ENCODE measurements at regions not wholly inside any gene's neighbourhood (a gene's known extent, or its start where the extent isn't known, plus 50 kb on each side); places are given as distances from the start of the nearest gene placed in this dataset.

DNA sequence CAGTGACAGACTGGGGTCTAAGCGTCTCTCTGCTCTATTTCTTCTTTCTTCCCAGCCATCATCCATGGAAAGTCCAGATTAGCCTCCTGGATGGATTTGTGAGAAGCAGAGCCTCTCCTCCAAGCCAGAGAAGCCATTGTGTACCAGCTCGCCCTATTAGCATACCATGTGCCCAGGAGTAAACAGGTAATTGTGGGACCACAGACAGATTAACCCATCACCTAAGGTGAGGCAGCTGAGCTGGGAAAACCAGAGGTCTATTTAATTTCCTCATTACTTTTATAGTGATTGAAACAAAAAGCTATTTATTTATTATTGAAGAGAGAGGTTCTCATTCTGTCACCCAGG, 54.7 kb upstream of the NT5C1B start:
- Histone ChIP-seq H2BK120ac (ENCODE audit: low read depth, low read length) (no peak overlapping the region), H4K91ac (ENCODE audit: insufficient read depth, low read depth, low read length) (no peak overlapping the region), H3K4me1 (ENCODE audit: control insufficient read depth, insufficient read depth, low read length) (no peaks in the 10 kb centered on the region), H3K4ac (ENCODE audit: low read depth, low read length) (no peak overlapping the region), H3K56ac (ENCODE audit: extremely low read depth, insufficient read depth, low read length) (no peak overlapping the region), H3K36me3 (ENCODE audit: control insufficient read depth, insufficient read depth, low read length) (no peaks in the 10 kb centered on the region), H3K14ac (replicated peaks; ENCODE audit: low read depth, low read length) (no peak overlapping the region), H3K4me2 (ENCODE audit: low read depth, low read length) (no peak overlapping the region), H4K5ac (ENCODE audit: low read depth, low read length) (no peak overlapping the region), H3K9me3 (ENCODE audit: control insufficient read depth, insufficient read depth, low read length) (no peaks in the 10 kb centered on the region), H3K27me3 (ENCODE audit: control insufficient read depth, insufficient read depth, low read length) (no peaks in the 10 kb centered on the region; the same call in 1 of the 2 replicates), H3K23ac (ENCODE audit: low read depth, low read length) (no peak overlapping the region), H3K4me3 (ENCODE audit: insufficient read depth, low read depth, low read length) (no peak overlapping the region), H2AK9ac (replicated peaks; ENCODE audit: low read depth, low read length, poor library complexity) (no peak overlapping the region), H2AK5ac (ENCODE audit: low read depth, low read length) (no peak overlapping the region), H4K8ac (ENCODE audit: low read depth in 2 of 2, low read length in 2 of 2) (no peak overlapping the region), H2BK5ac (ENCODE audit: low read depth, low read length, poor library complexity, severe bottlenecking) (no peak overlapping the region), H2BK15ac (ENCODE audit: low read depth, low read length) (no peak overlapping the region), H3K18ac (ENCODE audit: low read depth, low read length) (no peak overlapping the region), H2AFZ (replicated peaks; ENCODE audit: low read length, poor library complexity) (no peak overlapping the region), H2BK20ac (ENCODE audit: low read depth, low read length) (no peak overlapping the region; the same call in 1 of the 2 replicates), H3K27ac (ENCODE audit: insufficient read depth, low read length) (no peak overlapping the region), H4K20me1 (ENCODE audit: insufficient read depth, low read length) (no peaks in the 10 kb centered on the region), H3K79me1 (ENCODE audit: low read depth in 1 of 2, low read length in 2 of 2) (no peaks in the 10 kb centered on the region), H3K9me1 (ENCODE audit: insufficient read depth, low read length) (no peaks in the 10 kb centered on the region), H3K9ac (ENCODE audit: low read depth, low read length) (no peak overlapping the region)
- ATAC-seq (ENCODE audit: low read depth): no peak
- TF ChIP-seq NFE2L2 (IDR thresholded peaks at IDR 0.05; ENCODE audit: low read depth, low read length) (no peak), RAD21 (IDR thresholded peaks at IDR 0.05; ENCODE audit: low read length) (no peak), USF2 (IDR thresholded peaks at IDR 0.05; ENCODE audit: low read depth, low read length) (no peak), SMC3 (IDR thresholded peaks at IDR 0.05; ENCODE audit: low read depth, low read length) (no peak)
- intact Hi-C loops (cut with micrococcal nuclease) (no loop called here), dilution Hi-C loops (cut with HindIII; ENCODE audit: low sequenced_read_pairs, unreplicated experiment) (no loop called here), in situ Hi-C loops (cut with MboI; ENCODE audit: low sequenced_read_pairs) (no loop called here)
- DNase-seq: no peak
- BruUV-seq (replicated peaks): no TSS peak
- WGBS, 2 experiments (ENCODE audit: extremely low coverage in 2 of 2, insufficient read length in 1 of 2): no CpG with 5 or more reads among the region's 2 CpGs
- ChIA-PET CTCF (interaction anchor here (0.6 kb wide), 1 partner anchor 588 kb away, joined by 3 read pairs; no protein-coding TSS in a partner anchor), POLR2A (ENCODE audit: unreplicated experiment) (no interaction called here)

Data from IMR-90 (cell line).